Dendritic cell treated with granulocyte-macrophage colony-stimulating factor and Interleukin-4, amounts not matched to agents 40 ng/mL and 50 ng/mL, for 4 days (primary cell): ENCODE measurements at regions not wholly inside any gene's neighbourhood (a gene's known extent, or its start where the extent isn't known, plus 50 kb on each side); places are given as distances from the start of the nearest gene placed in this dataset.

Experiments used
- H3K27ac Mint-ChIP-seq: one replicate; pipeline ENCODE4 v1.8.0; 2022; ENCODE audit warnings: mild to moderate bottlenecking, mixed read lengths
- H3K27me3 Mint-ChIP-seq: one replicate; pipeline ENCODE4 v1.8.0; 2022; ENCODE audit warnings: mild to moderate bottlenecking, mixed read lengths
- H3K36me3 Mint-ChIP-seq: one replicate; pipeline ENCODE4 v1.8.0; 2022; ENCODE audit warnings: low read depth, mixed read lengths
- H3K4me1 Mint-ChIP-seq: one replicate; pipeline ENCODE4 v1.8.0; 2022; ENCODE audit warnings: low read depth, mixed read lengths
- H3K4me3 Mint-ChIP-seq: one replicate; pipeline ENCODE4 v1.8.0; 2022; ENCODE audit warnings: mild to moderate bottlenecking, moderate library complexity, mixed read lengths
- H3K9me3 Mint-ChIP-seq: one replicate; pipeline ENCODE4 v1.8.0; 2022; ENCODE audit warnings: mixed read lengths
- intact Hi-C: fragments of 100-400 bp; cut with micrococcal nuclease; formaldehyde crosslinking; loops from one replicate; pipeline ENCODE4 v1.15.0; 2022

DNA sequence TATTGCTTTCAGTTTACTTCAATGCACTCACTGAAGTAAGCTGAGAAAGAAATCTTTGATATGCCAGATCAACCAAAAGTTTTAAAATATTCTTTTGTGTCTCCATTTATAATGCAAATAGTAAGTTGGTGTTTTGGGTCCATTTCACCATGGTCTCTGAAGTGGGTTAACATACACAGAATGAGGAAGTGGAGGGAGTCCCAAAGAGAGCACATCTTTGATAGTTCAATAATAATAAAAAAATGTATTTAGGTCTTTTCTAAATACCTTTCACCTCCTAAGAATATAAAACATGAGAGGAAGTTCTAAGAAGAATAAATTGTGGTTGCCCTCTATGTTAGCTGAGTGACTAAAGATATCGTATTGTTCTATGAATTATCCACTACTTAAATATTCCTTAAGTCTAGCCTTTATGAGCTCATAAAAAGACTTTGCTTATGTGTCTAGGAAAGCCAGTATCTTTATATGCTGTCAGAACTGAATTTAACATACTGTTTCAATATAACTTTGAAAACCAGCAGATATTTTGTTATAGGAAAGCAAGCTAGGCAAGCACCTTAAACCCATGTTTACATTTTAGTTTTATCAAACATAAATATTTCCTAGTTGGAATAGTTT lies 148.7 kb upstream of the ZEB2 start:
- Mint-ChIP-seq H3K4me1 (peaks cover 73% of the 10 kb centered on the region), H3K27ac (peak overlapping the region; percentile 95), H3K9me3 (no peaks in the 10 kb centered on the region), H3K36me3 (peaks cover 26% of the 10 kb centered on the region), H3K4me3 (no peak overlapping the region), H3K27me3 (no peaks in the 10 kb centered on the region)
- intact Hi-C loops = no loop called here

DNA sequence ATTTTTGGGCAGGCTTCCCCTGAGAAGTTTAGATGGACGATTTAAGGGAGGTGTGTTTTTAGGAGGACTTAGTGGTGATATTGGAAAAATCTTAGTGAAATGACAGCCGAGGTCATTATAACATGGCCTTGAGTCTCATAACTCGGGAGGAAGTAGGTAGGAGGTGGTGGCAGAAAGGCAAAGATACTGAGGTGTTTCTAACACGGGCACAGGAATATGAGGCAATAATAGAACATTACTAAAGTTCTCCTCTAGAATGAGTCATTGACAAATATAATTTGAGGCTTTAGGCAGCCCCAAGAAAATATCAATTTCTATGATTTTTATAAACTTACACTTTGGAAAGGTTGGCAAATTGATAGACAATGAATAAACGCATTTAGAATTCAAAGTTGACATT lies 146.1 kb upstream of the ZEB2 start:
- no peak overlapping the region for H3K4me3 Mint-ChIP-seq
- H3K27ac Mint-ChIP-seq = peak overlapping the region; percentile 95
- peaks cover 19% of the 10 kb centered on the region for H3K36me3 Mint-ChIP-seq
- no peaks in the 10 kb centered on the region for H3K27me3 Mint-ChIP-seq
- no peaks in the 10 kb centered on the region for H3K9me3 Mint-ChIP-seq
- peaks cover 76% of the 10 kb centered on the region for H3K4me1 Mint-ChIP-seq
- intact Hi-C loops = no loop called here

DNA sequence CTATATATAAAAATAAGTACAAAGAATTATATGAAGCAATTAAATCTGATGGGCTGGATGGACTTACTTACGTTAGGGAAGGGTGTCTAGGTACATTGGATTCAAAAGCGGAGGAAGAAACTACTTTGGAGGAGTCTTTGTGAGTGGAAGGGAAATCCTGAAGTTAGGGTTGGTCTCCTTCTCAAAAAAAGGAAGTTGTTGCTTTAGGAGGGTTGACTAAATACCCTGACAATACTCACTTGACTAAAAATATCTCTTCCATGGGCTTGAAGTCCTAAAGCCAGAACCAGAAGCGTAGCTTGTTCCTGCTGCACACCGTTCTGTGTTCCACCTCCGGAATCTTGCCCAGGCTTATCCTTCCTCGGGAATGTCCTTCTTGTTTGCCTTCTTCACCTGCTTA lies 143.3 kb upstream of the ZEB2 start:
- H3K27ac Mint-ChIP-seq = peak overlapping the region; percentile 95
- H3K36me3 Mint-ChIP-seq = peaks cover 8% of the 10 kb centered on the region
- no peaks in the 10 kb centered on the region for H3K9me3 Mint-ChIP-seq
- intact Hi-C loops = no loop called here
- H3K4me3 Mint-ChIP-seq = peak overlapping the region; percentile 55
- no peaks in the 10 kb centered on the region for H3K27me3 Mint-ChIP-seq
- peaks cover 81% of the 10 kb centered on the region for H3K4me1 Mint-ChIP-seq

DNA sequence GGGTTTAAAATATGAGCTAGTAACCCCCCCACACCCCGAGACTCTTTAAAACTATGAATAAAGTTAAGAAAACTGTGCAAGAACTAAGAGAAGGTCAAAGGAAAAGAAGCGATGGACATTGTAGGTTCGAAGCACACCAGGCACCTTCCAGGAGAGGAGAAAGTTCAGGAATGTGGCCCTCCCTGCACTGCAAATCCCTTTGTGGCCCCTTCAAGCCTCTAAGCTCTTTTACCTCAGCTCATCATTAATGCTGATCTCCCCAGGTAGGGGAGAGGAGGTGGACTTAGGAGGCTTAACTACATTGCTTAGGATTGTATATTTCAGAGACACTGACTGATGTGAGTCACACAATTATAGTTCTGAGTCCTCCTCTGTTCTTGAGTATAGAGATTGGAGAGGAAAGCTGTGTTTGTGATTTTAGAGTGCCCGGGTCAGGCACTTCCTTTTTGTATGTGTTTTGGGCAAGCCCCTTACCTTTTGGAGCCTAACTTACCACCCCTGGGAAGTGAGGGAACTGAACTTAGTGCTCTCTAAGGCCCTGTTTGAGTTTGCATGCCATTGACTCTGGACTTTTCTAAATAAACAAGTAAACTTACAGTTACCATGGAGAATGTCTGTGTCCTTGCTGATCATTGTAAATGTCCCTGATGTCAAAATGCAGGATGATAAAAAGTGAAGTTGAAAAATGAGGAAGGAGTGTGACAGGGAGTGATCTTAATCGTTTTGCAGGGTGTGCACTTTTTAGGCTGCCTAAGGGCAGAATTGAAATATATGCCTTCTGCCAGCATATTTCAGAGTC lies 140.8 kb upstream of the ZEB2 start:
- intact Hi-C loops = loop anchor here (1.0 to 2.0 kb wide), 4 partner anchors 11 to 142 kb away; no protein-coding TSS in a partner anchor
- Mint-ChIP-seq H3K27ac (peak overlapping the region; percentile 95), H3K27me3 (no peaks in the 10 kb centered on the region), H3K36me3 (peaks cover 4% of the 10 kb centered on the region), H3K9me3 (no peaks in the 10 kb centered on the region), H3K4me3 (peak overlapping the region; percentile 37), H3K4me1 (peaks cover 61% of the 10 kb centered on the region)

DNA sequence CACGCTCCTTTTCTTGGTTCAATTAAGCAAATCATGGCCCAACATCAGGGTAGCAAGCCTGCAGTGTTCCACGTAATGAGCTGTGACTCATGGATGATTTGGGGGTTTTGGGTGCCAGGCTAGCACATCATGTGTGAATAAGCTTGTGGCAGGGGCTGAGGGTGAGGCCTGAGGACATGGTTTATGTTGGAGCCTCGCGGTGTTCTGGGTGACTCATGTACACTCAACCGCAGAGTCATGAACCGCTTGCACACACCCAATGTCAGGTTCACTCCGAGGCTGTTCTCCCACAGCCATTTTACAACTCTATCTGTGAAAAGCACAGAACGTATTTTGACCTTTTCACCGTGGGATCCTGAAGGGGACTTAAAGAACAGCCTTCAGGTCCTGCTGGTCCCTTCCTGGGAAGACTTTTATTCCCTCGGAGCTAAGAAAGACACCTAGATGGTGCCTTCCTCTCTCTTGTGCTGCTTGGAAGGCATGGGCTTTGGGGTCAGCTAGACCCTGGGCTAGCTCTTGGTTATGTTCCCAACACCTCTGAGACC lies 139.9 kb upstream of the ZEB2 start:
- intact Hi-C loops = loop anchor here (2.0 kb wide), 3 partner anchors 33 to 141 kb away; no protein-coding TSS in a partner anchor
- Mint-ChIP-seq H3K27ac (peak overlapping the region; percentile 95), H3K36me3 (peaks cover 4% of the 10 kb centered on the region), H3K4me1 (peaks cover 61% of the 10 kb centered on the region), H3K9me3 (no peaks in the 10 kb centered on the region), H3K27me3 (no peaks in the 10 kb centered on the region), H3K4me3 (peak overlapping the region; percentile 37)

DNA sequence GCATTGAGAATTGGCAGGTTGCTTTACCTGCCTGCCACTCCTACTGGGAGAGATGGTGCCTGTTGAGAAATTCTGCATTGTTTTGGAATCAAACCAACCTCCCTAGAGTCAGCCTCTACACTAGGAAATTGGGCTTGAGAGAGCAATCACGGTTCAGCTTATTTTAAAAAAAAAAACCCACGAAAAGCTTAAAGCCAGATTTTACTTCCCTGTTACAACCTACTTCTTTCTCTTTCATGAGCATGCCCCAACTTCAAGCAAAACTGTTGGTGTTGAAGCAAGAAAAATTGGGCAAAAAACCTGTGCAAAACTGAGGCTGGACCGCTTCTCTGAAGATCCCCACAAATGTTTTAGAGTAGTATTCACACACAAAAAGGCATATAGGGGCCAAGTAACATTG lies 134.6 kb upstream of the ZEB2 start:
- intact Hi-C loops = loop anchor here (5.0 kb wide), 1 partner anchor 37 kb away; no protein-coding TSS in a partner anchor
- Mint-ChIP-seq H3K9me3 (no peaks in the 10 kb centered on the region), H3K4me3 (no peak overlapping the region), H3K36me3 (peaks cover 9% of the 10 kb centered on the region), H3K27me3 (no peaks in the 10 kb centered on the region), H3K4me1 (peaks cover 35% of the 10 kb centered on the region), H3K27ac (peak overlapping the region; percentile 76)

DNA sequence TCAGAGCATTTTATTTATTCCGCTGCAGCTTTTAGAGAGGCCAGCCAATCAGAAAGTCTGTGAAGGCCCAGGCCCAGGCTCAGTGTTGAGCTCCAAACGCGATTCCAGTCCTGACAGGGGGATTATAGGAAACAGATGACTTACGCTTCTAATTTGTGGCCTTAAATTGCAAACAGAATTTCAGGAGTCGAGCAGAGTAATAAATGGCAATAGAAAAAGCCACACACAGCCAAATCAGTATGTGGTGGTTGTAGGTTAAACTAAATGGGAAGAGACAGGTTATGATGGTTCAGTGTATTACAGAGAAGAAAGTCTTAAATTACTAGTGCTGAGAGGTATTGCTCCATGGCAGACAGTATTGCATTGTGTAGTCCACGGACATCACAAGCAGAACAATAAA lies 131.0 kb upstream of the ZEB2 start:
- Mint-ChIP-seq H3K9me3 (peaks cover 10% of the 10 kb centered on the region), H3K4me1 (peaks cover 27% of the 10 kb centered on the region), H3K36me3 (peaks cover 13% of the 10 kb centered on the region), H3K4me3 (no peak overlapping the region), H3K27ac (no peak overlapping the region), H3K27me3 (no peaks in the 10 kb centered on the region)
- intact Hi-C loops = loop anchor here (5.0 kb wide), 1 partner anchor 34 kb away; no protein-coding TSS in a partner anchor

DNA sequence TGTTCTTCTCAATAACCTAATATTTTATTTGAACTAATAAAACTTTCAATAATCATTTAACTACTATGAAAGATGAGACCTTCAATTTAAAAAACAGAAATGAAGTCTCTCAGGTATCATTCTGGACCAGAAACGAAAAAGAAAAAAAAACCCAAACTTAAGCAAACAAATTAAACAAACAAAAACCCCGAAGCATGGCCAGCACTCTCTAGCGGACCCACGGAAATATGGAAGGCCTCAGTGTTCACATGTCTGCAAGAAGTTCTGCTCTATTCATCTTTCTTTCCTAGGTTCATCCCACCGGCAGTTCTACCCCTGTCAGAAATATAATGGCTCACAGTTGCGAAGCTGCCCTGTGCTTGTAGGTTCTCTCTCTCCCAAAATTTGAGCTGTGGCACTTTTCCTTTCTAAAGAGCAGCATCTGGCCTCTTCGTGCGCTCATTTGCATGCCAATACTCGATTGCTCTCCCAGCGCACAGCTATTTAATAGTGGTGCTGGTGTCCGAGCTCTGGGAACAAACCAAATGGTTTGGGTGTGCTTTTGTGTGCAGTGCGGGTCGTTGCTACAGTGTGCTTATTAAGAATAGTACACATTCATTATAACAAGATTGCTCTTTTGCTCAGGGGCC lies 129.0 kb upstream of the ZEB2 start:
- Mint-ChIP-seq H3K27ac (no peak overlapping the region), H3K4me1 (peaks cover 15% of the 10 kb centered on the region), H3K36me3 (peaks cover 12% of the 10 kb centered on the region), H3K27me3 (no peaks in the 10 kb centered on the region), H3K9me3 (peaks cover 10% of the 10 kb centered on the region), H3K4me3 (no peak overlapping the region)
- intact Hi-C loops = no loop called here

DNA sequence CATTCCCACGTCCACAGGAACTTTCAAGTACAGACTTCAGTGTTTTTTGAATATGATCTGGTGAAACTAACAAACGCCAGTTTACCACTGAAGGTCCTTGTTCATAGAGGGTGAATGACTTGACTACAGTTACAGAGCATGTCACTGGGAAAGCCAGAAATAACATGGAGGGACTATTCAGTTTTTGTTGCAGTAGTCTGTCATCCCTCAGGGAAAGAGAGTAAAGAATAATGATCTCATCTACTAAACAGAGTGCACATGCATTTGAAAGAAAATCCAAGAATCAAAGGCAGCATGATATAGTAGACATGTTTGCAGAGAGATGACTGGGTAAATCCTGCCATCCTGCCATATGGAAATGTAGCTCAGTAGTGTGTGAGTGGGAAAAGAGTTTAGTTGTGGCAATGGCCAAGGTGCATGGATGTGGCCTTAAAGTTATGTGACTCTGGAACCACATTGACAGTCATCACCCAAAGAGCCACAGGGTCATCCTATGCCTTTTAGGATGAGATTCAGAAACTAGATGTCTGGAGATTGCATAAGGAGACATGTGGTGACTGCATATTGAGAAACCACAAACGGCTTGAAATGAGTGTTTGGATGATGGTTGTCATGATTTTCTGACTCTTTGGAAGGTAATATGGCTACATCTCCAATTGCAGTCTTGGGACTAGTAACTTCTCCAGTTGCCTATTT lies 125.3 kb upstream of the ZEB2 start:
- peaks cover 19% of the 10 kb centered on the region for H3K4me1 Mint-ChIP-seq
- H3K27ac Mint-ChIP-seq = peak overlapping the region; percentile 20
- H3K36me3 Mint-ChIP-seq = peaks cover 7% of the 10 kb centered on the region
- H3K9me3 Mint-ChIP-seq = peaks cover 10% of the 10 kb centered on the region
- no peaks in the 10 kb centered on the region for H3K27me3 Mint-ChIP-seq
- intact Hi-C loops = no loop called here
- H3K4me3 Mint-ChIP-seq = no peak overlapping the region

DNA sequence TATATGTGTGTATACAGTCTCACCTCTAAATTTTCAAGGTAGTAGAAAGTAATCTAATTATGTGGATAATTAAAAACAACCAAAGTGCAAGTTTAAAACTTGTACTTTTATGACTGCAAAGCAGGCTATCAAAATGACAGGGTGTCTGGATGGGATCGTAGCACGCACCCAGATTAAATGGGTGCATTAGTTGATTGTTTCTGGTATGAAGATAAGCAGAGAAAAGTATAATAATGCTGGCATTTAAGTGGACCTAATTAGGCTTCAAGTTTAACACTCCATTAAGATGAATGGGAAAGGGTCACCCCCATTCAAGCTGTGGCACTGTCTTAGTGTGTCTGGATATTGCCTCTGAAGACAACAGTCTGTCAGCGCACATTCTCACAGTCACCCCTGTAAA lies 124.6 kb upstream of the ZEB2 start:
- Mint-ChIP-seq H3K36me3 (peaks cover 7% of the 10 kb centered on the region), H3K27me3 (no peaks in the 10 kb centered on the region), H3K4me1 (peaks cover 15% of the 10 kb centered on the region), H3K27ac (no peak overlapping the region), H3K9me3 (peaks cover 10% of the 10 kb centered on the region), H3K4me3 (no peak overlapping the region)
- intact Hi-C loops = no loop called here

DNA sequence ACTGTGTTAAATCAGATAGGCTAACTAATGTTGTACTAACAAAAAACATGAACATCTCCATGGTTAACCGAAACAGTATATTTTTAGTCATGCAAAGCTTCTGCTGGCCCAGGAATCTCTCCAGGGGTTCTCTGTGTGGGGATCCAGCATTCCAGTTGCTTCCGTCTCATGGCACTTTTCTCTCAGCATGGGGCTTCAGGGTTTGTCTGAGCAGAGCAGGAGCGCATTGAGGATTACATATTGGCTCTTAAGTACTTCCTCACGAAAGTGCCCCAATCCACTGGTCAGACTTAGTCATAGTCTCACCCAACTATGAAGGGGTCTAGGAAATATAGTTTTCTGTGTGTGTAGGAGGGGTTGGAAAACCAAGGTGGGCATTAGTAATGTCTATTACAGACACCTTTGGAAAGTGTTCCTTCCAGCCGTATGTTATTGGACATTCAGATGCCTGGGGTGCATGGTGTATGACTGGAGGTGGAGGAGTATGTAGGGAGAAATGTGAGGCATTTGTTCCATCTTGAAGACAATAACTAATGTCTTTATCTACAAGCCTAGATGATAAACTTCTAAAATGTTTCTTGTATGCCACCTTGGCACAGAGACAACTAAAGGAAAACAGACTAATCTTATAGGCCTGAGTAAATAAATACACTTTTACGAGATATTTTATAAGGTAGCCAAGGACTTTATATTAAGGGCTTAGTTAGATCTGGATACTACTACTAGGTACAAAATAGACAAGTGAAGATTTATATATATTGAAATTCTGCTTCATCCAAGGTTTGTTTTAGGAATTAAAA lies 123.8 kb upstream of the ZEB2 start:
- intact Hi-C loops = no loop called here
- Mint-ChIP-seq H3K27me3 (no peaks in the 10 kb centered on the region), H3K27ac (no peak overlapping the region), H3K9me3 (peaks cover 4% of the 10 kb centered on the region), H3K36me3 (peaks cover 2% of the 10 kb centered on the region), H3K4me1 (peaks cover 15% of the 10 kb centered on the region), H3K4me3 (no peak overlapping the region)

DNA sequence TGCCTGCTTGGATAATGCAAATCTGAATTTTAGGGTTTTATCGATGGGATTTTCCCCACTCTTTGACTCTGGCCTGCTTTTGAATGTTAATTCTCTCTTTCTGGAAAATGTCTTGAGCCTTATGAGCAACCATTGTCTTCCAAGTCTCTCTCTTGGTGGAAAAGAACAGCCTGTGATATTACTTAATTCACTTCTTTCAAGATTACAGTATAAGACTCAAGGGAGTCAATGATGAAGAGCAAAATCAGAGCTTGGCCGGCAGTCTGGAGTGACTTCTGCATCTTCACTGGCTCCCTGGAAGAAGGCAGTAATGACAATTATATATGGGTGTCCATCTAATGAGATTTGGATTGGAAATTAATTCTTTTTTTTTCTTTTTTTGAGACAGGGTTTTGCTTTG lies 122.9 kb upstream of the ZEB2 start:
- H3K4me3 Mint-ChIP-seq = no peak overlapping the region
- peaks cover 21% of the 10 kb centered on the region for H3K4me1 Mint-ChIP-seq
- intact Hi-C loops = no loop called here
- peaks cover 2% of the 10 kb centered on the region for H3K36me3 Mint-ChIP-seq
- no peaks in the 10 kb centered on the region for H3K27me3 Mint-ChIP-seq
- H3K9me3 Mint-ChIP-seq = no peaks in the 10 kb centered on the region
- H3K27ac Mint-ChIP-seq = no peak overlapping the region

DNA sequence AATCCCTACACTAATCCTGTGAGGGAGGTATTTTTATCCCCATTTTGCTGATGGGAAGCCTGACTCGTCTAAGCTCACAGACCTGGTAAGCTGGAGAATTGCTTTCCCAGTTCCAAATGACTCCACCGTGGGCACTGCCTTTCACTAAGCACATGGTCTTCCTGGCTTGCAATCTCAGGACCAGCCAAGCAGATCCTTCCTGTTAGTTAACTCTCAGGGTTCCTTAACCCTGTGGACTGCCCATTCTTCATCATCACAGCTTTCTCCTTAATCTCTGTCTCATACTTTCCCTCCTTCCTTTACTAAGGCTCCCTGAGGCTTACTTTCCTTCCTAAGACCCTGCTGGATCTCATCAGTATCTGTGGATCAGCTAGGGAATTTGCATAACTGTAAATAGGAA lies 122.2 kb upstream of the ZEB2 start:
- peaks cover 23% of the 10 kb centered on the region for H3K4me1 Mint-ChIP-seq
- no peak overlapping the region for H3K27ac Mint-ChIP-seq
- no peaks in the 10 kb centered on the region for H3K27me3 Mint-ChIP-seq
- intact Hi-C loops = no loop called here
- H3K4me3 Mint-ChIP-seq = no peak overlapping the region
- H3K36me3 Mint-ChIP-seq = peaks cover 9% of the 10 kb centered on the region
- peaks cover 6% of the 10 kb centered on the region for H3K9me3 Mint-ChIP-seq
